OCI-LY1 (cell line): ENCODE measurements at regions not wholly inside any gene's neighbourhood (a gene's known extent, or its start where the extent isn't known, plus 50 kb on each side); places are given as distances from the start of the nearest gene placed in this dataset.

ENCODE experiments used
- H2AFZ ChIP-seq: fragments of 200-600 bp; sonication (generic), shearing (Covaris generic); 2 replicates; pipeline ENCODE4 v1.6.0; 2014; ENCODE audit warnings: antibody characterized with exemption, mild to moderate bottlenecking, low read length
- H3F3A ChIP-seq: fragments of 200-600 bp; sonication (generic), shearing (Covaris generic); 2 replicates; pipeline ENCODE4 v1.6.0; 2014; ENCODE audit warnings: mild to moderate bottlenecking, antibody characterized with exemption, low read length, moderate library complexity; ENCODE audit not compliant: insufficient read depth
- H3K27ac ChIP-seq: fragments of 200-600 bp; sonication (generic); 2 replicates; pipeline ENCODE4 v1.5.1; 2014; ENCODE audit warnings: low read length, mixed run types, mild to moderate bottlenecking, low read depth; ENCODE audit not compliant: poor library complexity, severe bottlenecking
- H3K27me3 ChIP-seq: fragments of 200-600 bp; sonication (generic); 2 replicates; pipeline ENCODE4 v1.6.0; 2014; ENCODE audit warnings: antibody characterized with exemption, mild to moderate bottlenecking, low read length, moderate library complexity; ENCODE audit not compliant: insufficient read depth
- H3K36me3 ChIP-seq: fragments of 200-600 bp; sonication (generic); 2 replicates; pipeline ENCODE4 v1.6.1; 2014; ENCODE audit warnings: mild to moderate bottlenecking, antibody characterized with exemption, low read length, moderate library complexity, mixed read lengths; ENCODE audit not compliant: insufficient read depth
- H3K4me1 ChIP-seq: fragments of 200-600 bp; sonication (generic); 2 replicates; pipeline ENCODE4 v1.5.1; 2014; ENCODE audit warnings: mild to moderate bottlenecking, low read length, moderate library complexity; ENCODE audit not compliant: insufficient read depth, severe bottlenecking
- H3K4me2 ChIP-seq: fragments of 200-600 bp; sonication (generic), shearing (Covaris generic); 2 replicates; pipeline ENCODE4 v1.6.1; 2014; ENCODE audit warnings: low read length
- H3K4me3 ChIP-seq: fragments of 200-600 bp; sonication (generic); 2 replicates; pipeline ENCODE4 v1.5.1; 2014; ENCODE audit warnings: low read length, low read depth, mild to moderate bottlenecking, mixed read lengths; ENCODE audit not compliant: poor library complexity, severe bottlenecking
- H3K79me2 ChIP-seq: fragments of 200-600 bp; shearing (Covaris generic); 2 replicates; pipeline ENCODE4 v1.6.1; 2016; ENCODE audit warnings: mixed run types, low read length, mixed read lengths; ENCODE audit not compliant: insufficient read depth
- H3K9ac ChIP-seq: fragments of 200-600 bp; sonication (generic), shearing (Covaris generic); 2 replicates; pipeline ENCODE4 v1.6.1; 2014; ENCODE audit warnings: mild to moderate bottlenecking, low read length, mixed read lengths
- H3K9me2 ChIP-seq: fragments of 200-600 bp; sonication (generic), shearing (Covaris generic); 2 replicates; pipeline ENCODE4 v1.6.1; 2014; ENCODE audit warnings: low read depth, mild to moderate bottlenecking, low read length, mixed read lengths
- H3K9me3 ChIP-seq: fragments of 200-600 bp; shearing (Covaris generic); 2 replicates; pipeline ENCODE4 v1.6.1; 2014; ENCODE audit warnings: low read length, mixed read lengths
- H4K20me1 ChIP-seq: fragments of 200-600 bp; sonication (generic), shearing (Covaris generic); 2 replicates; pipeline ENCODE4 v1.6.0; 2016; ENCODE audit warnings: mild to moderate bottlenecking, low read length; ENCODE audit not compliant: insufficient read depth
- EZH2 ChIP-seq: fragments of 200-600 bp; sonication (generic), shearing (Covaris generic); IDR thresholded peaks from 2 replicates; pipeline ENCODE4 v1.8.0; 2017; ENCODE audit warnings: borderline replicate concordance, mixed run types, mild to moderate bottlenecking, antibody characterized with exemption, low read length, moderate library complexity, mixed read lengths
- TF ChIP-seq, protein P1 (sequence below): fragments of 200-600 bp; sonication (generic), shearing (Covaris generic); IDR thresholded peaks from 2 replicates; pipeline ENCODE4 v1.5.1; 2017; ENCODE audit warnings: mild to moderate bottlenecking, antibody characterized with exemption, low read length, moderate library complexity, mixed read lengths

GRCh38 chr6:9100869-9101580, 665.7 kb upstream of the SLC35B3 start:
- Histone ChIP-seq H4K20me1 (no peaks in the 10 kb centered on the region), H3K9me2 (no peaks in the 10 kb centered on the region), H2AFZ (no peak overlapping the region), H3K4me1 (no peaks in the 10 kb centered on the region), H3K4me2 (no peak overlapping the region), H3K9me3 (no peaks in the 10 kb centered on the region), H3F3A (no peaks in the 10 kb centered on the region), H3K36me3 (no peaks in the 10 kb centered on the region), H3K9ac (no peak overlapping the region), H3K4me3 (no peak overlapping the region), H3K79me2 (no peaks in the 10 kb centered on the region), H3K27ac (no peak overlapping the region), H3K27me3 (no peaks in the 10 kb centered on the region)
- no peak for TF ChIP-seq EZH2
- TF ChIP-seq, protein P1, sequence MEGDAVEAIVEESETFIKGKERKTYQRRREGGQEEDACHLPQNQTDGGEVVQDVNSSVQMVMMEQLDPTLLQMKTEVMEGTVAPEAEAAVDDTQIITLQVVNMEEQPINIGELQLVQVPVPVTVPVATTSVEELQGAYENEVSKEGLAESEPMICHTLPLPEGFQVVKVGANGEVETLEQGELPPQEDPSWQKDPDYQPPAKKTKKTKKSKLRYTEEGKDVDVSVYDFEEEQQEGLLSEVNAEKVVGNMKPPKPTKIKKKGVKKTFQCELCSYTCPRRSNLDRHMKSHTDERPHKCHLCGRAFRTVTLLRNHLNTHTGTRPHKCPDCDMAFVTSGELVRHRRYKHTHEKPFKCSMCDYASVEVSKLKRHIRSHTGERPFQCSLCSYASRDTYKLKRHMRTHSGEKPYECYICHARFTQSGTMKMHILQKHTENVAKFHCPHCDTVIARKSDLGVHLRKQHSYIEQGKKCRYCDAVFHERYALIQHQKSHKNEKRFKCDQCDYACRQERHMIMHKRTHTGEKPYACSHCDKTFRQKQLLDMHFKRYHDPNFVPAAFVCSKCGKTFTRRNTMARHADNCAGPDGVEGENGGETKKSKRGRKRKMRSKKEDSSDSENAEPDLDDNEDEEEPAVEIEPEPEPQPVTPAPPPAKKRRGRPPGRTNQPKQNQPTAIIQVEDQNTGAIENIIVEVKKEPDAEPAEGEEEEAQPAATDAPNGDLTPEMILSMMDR = no peak

- H3K9me3 ChIP-seq = no peaks in the 10 kb centered on the region
- no peaks in the 10 kb centered on the region for H3K27me3 ChIP-seq
- H3K4me1 ChIP-seq = no peaks in the 10 kb centered on the region
- no peaks in the 10 kb centered on the region for H3K36me3 ChIP-seq
- H2AFZ ChIP-seq = no peak overlapping the region
- H3K9me2 ChIP-seq = no peaks in the 10 kb centered on the region
- TF ChIP-seq EZH2 = no peak
- TF ChIP-seq, protein P1 = no peak
- no peaks in the 10 kb centered on the region for H3F3A ChIP-seq
- H4K20me1 ChIP-seq = no peaks in the 10 kb centered on the region
- H3K4me2 ChIP-seq = no peak overlapping the region
- no peak overlapping the region for H3K27ac ChIP-seq
- H3K9ac ChIP-seq = no peak overlapping the region
- no peaks in the 10 kb centered on the region for H3K79me2 ChIP-seq
- no peak overlapping the region for H3K4me3 ChIP-seq
Measured at GRCh38 chr6:9095729-9096128, 660.4 kb upstream of the SLC35B3 start.

DNA sequence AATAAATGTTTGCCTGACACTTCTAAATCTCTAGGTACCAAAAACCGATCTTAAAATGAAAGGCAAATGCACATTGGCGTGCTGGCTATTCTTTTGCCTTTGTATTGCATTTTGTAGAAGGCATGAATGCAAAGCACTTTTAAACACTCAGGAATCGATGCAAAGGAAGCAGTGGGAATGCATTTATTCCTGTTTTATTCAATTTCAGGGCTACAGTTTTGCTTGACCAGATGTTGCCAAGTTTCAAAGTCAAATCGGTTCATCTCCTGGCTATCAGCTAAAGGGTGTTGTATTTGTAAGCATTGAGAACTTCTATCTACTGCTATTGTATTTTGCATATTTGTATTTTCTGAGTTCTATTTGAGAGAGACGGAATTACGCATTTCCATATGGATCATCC, 659.8 kb upstream of the SLC35B3 start:
- Histone ChIP-seq H3K27me3 (no peaks in the 10 kb centered on the region), H3K9ac (no peak overlapping the region), H3K4me2 (no peak overlapping the region), H3K4me1 (no peaks in the 10 kb centered on the region), H3K27ac (no peak overlapping the region), H3F3A (no peaks in the 10 kb centered on the region), H4K20me1 (no peaks in the 10 kb centered on the region), H3K79me2 (no peaks in the 10 kb centered on the region), H3K9me2 (no peaks in the 10 kb centered on the region), H3K36me3 (no peaks in the 10 kb centered on the region), H3K4me3 (no peak overlapping the region), H3K9me3 (no peaks in the 10 kb centered on the region), H2AFZ (no peak overlapping the region)
- TF ChIP-seq, protein P1 = no peak
- TF ChIP-seq EZH2 = no peak
